NB4 (cell line): ENCODE measurements at regions not wholly inside any gene's neighbourhood (a gene's known extent, or its start where the extent isn't known, plus 50 kb on each side); places are given as distances from the start of the nearest gene placed in this dataset.

Experiments used
- DNase-seq: peaks from one replicate; pipeline ENCODE4 v3.0.0; 2010; ENCODE audit warnings: low read depth
- H3K4me3 ChIP-seq: one replicate; pipeline ENCODE4 v1.5.1; 2011; ENCODE audit warnings: mild to moderate bottlenecking, low read depth, low read length, moderate library complexity
- CTCF ChIP-seq: IDR thresholded peaks from one replicate; pipeline ENCODE4 v1.5.1; 2012; ENCODE audit warnings: low read depth, low read length
- MAX ChIP-seq: IDR thresholded peaks from 2 replicates; pipeline ENCODE4 v1.6.1; 2011; ENCODE audit warnings: low read depth, low read length
- MYC ChIP-seq: IDR thresholded peaks from 2 replicates; pipeline ENCODE4 v1.6.1; 2011; ENCODE audit warnings: low read depth, low read length
- POLR2A ChIP-seq: IDR thresholded peaks from 2 replicates; pipeline ENCODE4 v1.6.1; 2011; ENCODE audit warnings: mild to moderate bottlenecking; ENCODE audit not compliant: insufficient read length; ENCODE audit errors: extremely low read depth

GRCh38 chr2:222795450-222796357 lies 65.1 kb upstream of the ACSL3 start:
- H3K4me3 ChIP-seq = no peak overlapping the region
- DNase-seq = no peak
- TF ChIP-seq MYC = no peak
- no peak for TF ChIP-seq POLR2A
- TF ChIP-seq CTCF = no peak
- no peak for TF ChIP-seq MAX

GRCh38 chr2:222796413-222797103 lies 64.3 kb upstream of the ACSL3 start:
- H3K4me3 ChIP-seq = no peak overlapping the region
- TF ChIP-seq CTCF = no peak
- no peak for TF ChIP-seq MAX
- TF ChIP-seq POLR2A = no peak
- TF ChIP-seq MYC = no peak
- DNase-seq = no peak

GRCh38 chr2:222797261-222797660 lies 63.6 kb upstream of the ACSL3 start:
- no peak overlapping the region for H3K4me3 ChIP-seq

GRCh38 chr2:222797871-222798270 lies 63.0 kb upstream of the ACSL3 start:
- TF ChIP-seq POLR2A (no peak), MAX (no peak), CTCF (no peak), MYC (no peak)
- no peak overlapping the region for H3K4me3 ChIP-seq
- DNase-seq = no peak

More at GRCh38 chr2:222797261-222797660, 63.6 kb upstream of the ACSL3 start:
- DNase-seq = peak; percentile 34
- TF ChIP-seq MAX (no peak), MYC (no peak), CTCF (peak; percentile 68)

- H3K4me3 ChIP-seq = no peak overlapping the region
- DNase-seq = no peak
- TF ChIP-seq CTCF = no peak
- TF ChIP-seq MAX = no peak
- no peak for TF ChIP-seq POLR2A
- no peak for TF ChIP-seq MYC
Measured at GRCh38 chr2:222798528-222798927, 62.3 kb upstream of the ACSL3 start.
